HEK293 (cell line): ENCODE measurements at regions not wholly inside any gene's neighbourhood (a gene's known extent, or its start where the extent isn't known, plus 50 kb on each side); places are given as distances from the start of the nearest gene placed in this dataset.

Source experiments
- CTCF ChIA-PET: fragments of 350-600 bp; formaldehyde crosslinking; extraction: SDS; loops from one replicate; lab custom pipeline; 2021; ENCODE audit warnings: antibody characterized with exemption; lab: Yijun Ruan, JAX
- POLR2A ChIA-PET: fragments of 300-600 bp; formaldehyde crosslinking; extraction: SDS; loops from one replicate; lab custom pipeline; 2020; ENCODE audit warnings: antibody characterized with exemption, inconsistent platforms; lab: Yijun Ruan, JAX
- H3K27ac ChIP-seq: fragments of 200-500 bp; sonication (Bioruptor generic); 2 replicates; pipeline ENCODE4 v1.5.1; 2014; ENCODE audit warnings: low read depth, low read length, control low read depth, inconsistent platforms; ENCODE audit errors: extremely low read depth
- H3K36me3 ChIP-seq, 2 experiments: fragments of 200-500 bp in 1 of 2; sonication (Bioruptor generic) in 1 of 2; 1 replicate in 1 of 2; 2 replicates in 1 of 2; pipeline ENCODE4 v1.5.1; 2014 to 2017; ENCODE audit warnings: inconsistent platforms in 2 of 2, low read length in 2 of 2; ENCODE audit not compliant: control insufficient read depth in 2 of 2, insufficient read depth in 1 of 2
- H3K4me1 ChIP-seq: fragments of 200-500 bp; sonication (Bioruptor generic); 2 replicates; pipeline ENCODE4 v1.5.1; 2014; ENCODE audit warnings: mild to moderate bottlenecking, low read length, inconsistent platforms; ENCODE audit not compliant: control insufficient read depth, insufficient read depth
- H3K4me3 ChIP-seq: 2 replicates; pipeline ENCODE4 v1.5.1; 2011; ENCODE audit warnings: low read depth, mild to moderate bottlenecking, control low read depth, low read length, moderate library complexity
- H3K9me3 ChIP-seq: fragments of 200-500 bp; sonication (Bioruptor generic); 2 replicates; pipeline ENCODE4 v1.5.1; 2014; ENCODE audit warnings: low read depth, low read length, inconsistent platforms; ENCODE audit not compliant: control insufficient read depth, insufficient read depth
- GFI1B ChIP-seq: fragments of 450-650 bp; formaldehyde crosslinking; IDR thresholded peaks from 2 replicates; pipeline ENCODE4 v1.5.1; 2016; ENCODE audit warnings: missing biosample characterization, missing genetic modification characterization
- GLIS1 ChIP-seq: fragments of 450-650 bp; formaldehyde crosslinking; IDR thresholded peaks from 2 replicates; pipeline ENCODE4 v1.5.1; 2016; ENCODE audit warnings: missing biosample characterization, missing genetic modification characterization
- KLF8 ChIP-seq: fragments of 450-650 bp; formaldehyde crosslinking; IDR thresholded peaks from 2 replicates; pipeline ENCODE4 v1.5.1; 2016; ENCODE audit warnings: missing biosample characterization, missing genetic modification characterization
- PRDM1 ChIP-seq: fragments of 450-650 bp; formaldehyde crosslinking; IDR thresholded peaks from 2 replicates; pipeline ENCODE4; 2016; ENCODE audit warnings: missing biosample characterization, missing genetic modification characterization
- REPIN1 ChIP-seq: fragments of 450-650 bp; formaldehyde crosslinking; IDR thresholded peaks from 2 replicates; pipeline ENCODE4 v1.5.1; 2017; ENCODE audit warnings: missing biosample characterization, missing genetic modification characterization, low read depth
- SP7 ChIP-seq: fragments of 450-650 bp; formaldehyde crosslinking; IDR thresholded peaks from 2 replicates; pipeline ENCODE4 v1.5.1; 2016; ENCODE audit warnings: missing biosample characterization, missing genetic modification characterization
- TCF7L2 ChIP-seq: IDR thresholded peaks from 2 replicates; pipeline ENCODE4 v1.6.1; 2011; ENCODE audit warnings: low read depth, mild to moderate bottlenecking, inconsistent platforms, low read length, moderate library complexity, borderline replicate concordance
- TRIM28 ChIP-seq: IDR thresholded peaks from 2 replicates; pipeline ENCODE4 v1.6.1; 2011; ENCODE audit warnings: low read length, control low read depth, borderline replicate concordance
- ZBTB48 ChIP-seq: fragments of 450-650 bp; formaldehyde crosslinking; IDR thresholded peaks from 2 replicates; pipeline ENCODE4 v1.5.1; 2016; ENCODE audit warnings: missing biosample characterization, missing genetic modification characterization
- ZIC2 ChIP-seq: fragments of 450-650 bp; formaldehyde crosslinking; IDR thresholded peaks from 2 replicates; pipeline ENCODE4 v1.5.1; 2016; ENCODE audit warnings: missing biosample characterization, missing genetic modification characterization
- ZNF10 ChIP-seq: fragments of 450-650 bp; formaldehyde crosslinking; IDR thresholded peaks from 2 replicates; pipeline ENCODE4 v1.5.1; 2017; ENCODE audit warnings: missing biosample characterization, missing genetic modification characterization
- ZNF140 ChIP-seq: fragments of 450-650 bp; formaldehyde crosslinking; IDR thresholded peaks from 2 replicates; pipeline ENCODE4 v1.5.1; 2016; ENCODE audit warnings: missing biosample characterization, missing genetic modification characterization
- ZNF23 ChIP-seq: fragments of 450-650 bp; formaldehyde crosslinking; IDR thresholded peaks from 2 replicates; pipeline ENCODE4 v1.5.1; 2016; ENCODE audit warnings: missing biosample characterization, missing genetic modification characterization, borderline replicate concordance
- ZNF350 ChIP-seq: fragments of 450-650 bp; formaldehyde crosslinking; IDR thresholded peaks from 2 replicates; pipeline ENCODE4 v1.5.0; 2017; ENCODE audit warnings: missing biosample characterization, mild to moderate bottlenecking, missing genetic modification characterization
- ZNF391 ChIP-seq: fragments of 450-650 bp; formaldehyde crosslinking; IDR thresholded peaks from 2 replicates; pipeline ENCODE4 v1.5.1; 2016; ENCODE audit warnings: low read depth, missing biosample characterization, missing genetic modification characterization, borderline replicate concordance
- ZNF473 ChIP-seq: fragments of 450-650 bp; formaldehyde crosslinking; IDR thresholded peaks from 2 replicates; pipeline ENCODE4 v1.5.1; 2017; ENCODE audit warnings: missing biosample characterization, missing genetic modification characterization
- ZNF571 ChIP-seq: fragments of 450-650 bp; formaldehyde crosslinking; IDR thresholded peaks from 2 replicates; pipeline ENCODE4 v1.5.0; 2017; ENCODE audit warnings: missing biosample characterization, missing genetic modification characterization
- ZNF701 ChIP-seq: fragments of 450-650 bp; formaldehyde crosslinking; IDR thresholded peaks from 2 replicates; pipeline ENCODE4 v1.5.1; 2016; ENCODE audit warnings: missing biosample characterization, missing genetic modification characterization
- ZNF785 ChIP-seq: fragments of 450-650 bp; formaldehyde crosslinking; IDR thresholded peaks from 2 replicates; pipeline ENCODE4 v1.5.1; 2016; ENCODE audit warnings: missing biosample characterization, missing genetic modification characterization
- TF ChIP-seq, protein P1 (sequence below): fragments of 450-650 bp; formaldehyde crosslinking; IDR thresholded peaks from 2 replicates; pipeline ENCODE4 v1.5.1; 2016; ENCODE audit warnings: missing biosample characterization, missing genetic modification characterization
- TF ChIP-seq, protein P2 (sequence below): fragments of 450-650 bp; formaldehyde crosslinking; IDR thresholded peaks from 2 replicates; pipeline ENCODE4 v1.5.1; 2016; ENCODE audit warnings: missing biosample characterization, missing genetic modification characterization
- TF ChIP-seq, protein P3 (sequence below): fragments of 450-650 bp; formaldehyde crosslinking; IDR thresholded peaks from 2 replicates; pipeline ENCODE4 v1.5.1; 2017; ENCODE audit warnings: missing biosample characterization, missing genetic modification characterization
- TF ChIP-seq, protein P4 (sequence below): fragments of 450-650 bp; formaldehyde crosslinking; IDR thresholded peaks from 2 replicates; pipeline ENCODE4 v1.5.1; 2016; ENCODE audit warnings: missing biosample characterization, missing genetic modification characterization
- TF ChIP-seq, protein P5 (sequence below): IDR thresholded peaks from 2 replicates; pipeline ENCODE4 v1.6.1; 2011; ENCODE audit warnings: mild to moderate bottlenecking, low read depth, low read length, borderline replicate concordance
- TF ChIP-seq, protein P6 (sequence below): fragments of 450-650 bp; formaldehyde crosslinking; IDR thresholded peaks from 2 replicates; pipeline ENCODE4 v1.5.1; 2017; ENCODE audit warnings: missing biosample characterization, missing genetic modification characterization

DNA sequence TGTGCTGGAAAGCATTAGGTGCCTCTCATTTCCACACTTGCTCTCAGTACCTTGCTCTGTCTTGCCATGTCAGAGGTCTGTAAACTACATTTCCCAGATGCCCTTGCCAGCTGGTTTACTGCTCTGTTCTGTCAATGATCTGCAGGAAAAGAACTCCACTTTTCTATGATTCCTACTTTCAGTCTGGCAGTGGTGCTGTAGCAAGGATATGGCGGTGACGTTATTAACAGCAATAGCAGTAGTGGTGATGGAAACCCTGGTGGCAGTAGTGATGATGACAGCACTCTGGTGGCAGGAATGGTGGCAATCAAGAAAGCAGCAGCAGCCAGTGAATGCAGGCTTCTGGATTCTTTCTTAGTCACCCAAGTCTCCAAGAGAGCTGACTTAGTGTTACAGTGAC lies 665.2 kb downstream of the DIPK2A start (continued):
- TF ChIP-seq, protein P1, sequence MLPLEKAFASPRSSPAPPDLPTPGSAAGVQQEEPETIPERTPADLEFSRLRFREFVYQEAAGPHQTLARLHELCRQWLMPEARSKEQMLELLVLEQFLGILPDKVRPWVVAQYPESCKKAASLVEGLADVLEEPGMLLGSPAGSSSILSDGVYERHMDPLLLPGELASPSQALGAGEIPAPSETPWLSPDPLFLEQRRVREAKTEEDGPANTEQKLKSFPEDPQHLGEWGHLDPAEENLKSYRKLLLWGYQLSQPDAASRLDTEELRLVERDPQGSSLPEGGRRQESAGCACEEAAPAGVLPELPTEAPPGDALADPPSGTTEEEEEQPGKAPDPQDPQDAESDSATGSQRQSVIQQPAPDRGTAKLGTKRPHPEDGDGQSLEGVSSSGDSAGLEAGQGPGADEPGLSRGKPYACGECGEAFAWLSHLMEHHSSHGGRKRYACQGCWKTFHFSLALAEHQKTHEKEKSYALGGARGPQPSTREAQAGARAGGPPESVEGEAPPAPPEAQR (tag by site-specific recombination), result no peak
- TF ChIP-seq ZNF10 (tag by site-specific recombination) (no peak), TCF7L2 (no peak), ZNF23 (tag by site-specific recombination) (no peak), PRDM1 (tag by site-specific recombination) (no peak), KLF8 (tag by site-specific recombination) (no peak), ZIC2 (tag by site-specific recombination) (no peak)
- TF ChIP-seq, protein P2, sequence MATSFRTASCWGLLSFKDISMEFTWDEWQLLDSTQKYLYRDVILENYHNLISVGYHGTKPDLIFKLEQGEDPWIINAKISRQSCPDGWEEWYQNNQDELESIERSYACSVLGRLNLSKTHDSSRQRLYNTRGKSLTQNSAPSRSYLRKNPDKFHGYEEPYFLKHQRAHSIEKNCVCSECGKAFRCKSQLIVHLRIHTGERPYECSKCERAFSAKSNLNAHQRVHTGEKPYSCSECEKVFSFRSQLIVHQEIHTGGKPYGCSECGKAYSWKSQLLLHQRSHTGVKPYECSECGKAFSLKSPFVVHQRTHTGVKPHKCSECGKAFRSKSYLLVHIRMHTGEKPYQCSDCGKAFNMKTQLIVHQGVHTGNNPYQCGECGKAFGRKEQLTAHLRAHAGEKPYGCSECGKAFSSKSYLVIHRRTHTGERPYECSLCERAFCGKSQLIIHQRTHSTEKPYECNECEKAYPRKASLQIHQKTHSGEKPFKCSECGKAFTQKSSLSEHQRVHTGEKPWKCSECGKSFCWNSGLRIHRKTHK (tag by site-specific recombination), result no peak

DNA sequence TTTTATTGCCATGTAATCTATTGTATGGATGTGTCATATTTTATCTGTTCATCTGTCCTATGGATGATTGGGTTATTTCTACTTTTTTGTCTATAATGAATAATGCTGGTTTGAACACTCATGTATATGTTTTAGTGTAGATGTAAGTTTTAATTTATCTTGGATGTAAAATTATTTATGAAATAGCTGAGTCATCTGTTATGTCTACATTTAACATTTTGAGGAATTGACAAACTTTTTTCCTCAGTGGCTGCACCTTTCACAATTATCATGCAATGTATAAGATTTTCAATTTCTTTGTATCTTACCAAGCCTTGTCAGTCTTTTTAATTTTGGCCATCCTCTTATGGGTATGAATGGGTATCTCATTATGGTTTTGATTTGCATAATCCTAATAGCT lies 666.4 kb downstream of the DIPK2A start:
- ChIA-PET POLR2A (no interaction called here), CTCF (no interaction called here)
- Histone ChIP-seq H3K27ac (no peak overlapping the region), H3K4me3 (no peak overlapping the region), H3K36me3 (no peaks in the 10 kb centered on the region), H3K4me1 (no peaks in the 10 kb centered on the region), H3K9me3 (no peaks in the 10 kb centered on the region)
- TF ChIP-seq, protein P3, sequence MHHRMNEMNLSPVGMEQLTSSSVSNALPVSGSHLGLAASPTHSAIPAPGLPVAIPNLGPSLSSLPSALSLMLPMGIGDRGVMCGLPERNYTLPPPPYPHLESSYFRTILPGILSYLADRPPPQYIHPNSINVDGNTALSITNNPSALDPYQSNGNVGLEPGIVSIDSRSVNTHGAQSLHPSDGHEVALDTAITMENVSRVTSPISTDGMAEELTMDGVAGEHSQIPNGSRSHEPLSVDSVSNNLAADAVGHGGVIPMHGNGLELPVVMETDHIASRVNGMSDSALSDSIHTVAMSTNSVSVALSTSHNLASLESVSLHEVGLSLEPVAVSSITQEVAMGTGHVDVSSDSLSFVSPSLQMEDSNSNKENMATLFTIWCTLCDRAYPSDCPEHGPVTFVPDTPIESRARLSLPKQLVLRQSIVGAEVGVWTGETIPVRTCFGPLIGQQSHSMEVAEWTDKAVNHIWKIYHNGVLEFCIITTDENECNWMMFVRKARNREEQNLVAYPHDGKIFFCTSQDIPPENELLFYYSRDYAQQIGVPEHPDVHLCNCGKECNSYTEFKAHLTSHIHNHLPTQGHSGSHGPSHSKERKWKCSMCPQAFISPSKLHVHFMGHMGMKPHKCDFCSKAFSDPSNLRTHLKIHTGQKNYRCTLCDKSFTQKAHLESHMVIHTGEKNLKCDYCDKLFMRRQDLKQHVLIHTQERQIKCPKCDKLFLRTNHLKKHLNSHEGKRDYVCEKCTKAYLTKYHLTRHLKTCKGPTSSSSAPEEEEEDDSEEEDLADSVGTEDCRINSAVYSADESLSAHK (tag by site-specific recombination), result no peak
- no peak for TF ChIP-seq ZNF350 (tag by site-specific recombination)
- TF ChIP-seq ZBTB48 (tag by site-specific recombination), result no peak

DNA sequence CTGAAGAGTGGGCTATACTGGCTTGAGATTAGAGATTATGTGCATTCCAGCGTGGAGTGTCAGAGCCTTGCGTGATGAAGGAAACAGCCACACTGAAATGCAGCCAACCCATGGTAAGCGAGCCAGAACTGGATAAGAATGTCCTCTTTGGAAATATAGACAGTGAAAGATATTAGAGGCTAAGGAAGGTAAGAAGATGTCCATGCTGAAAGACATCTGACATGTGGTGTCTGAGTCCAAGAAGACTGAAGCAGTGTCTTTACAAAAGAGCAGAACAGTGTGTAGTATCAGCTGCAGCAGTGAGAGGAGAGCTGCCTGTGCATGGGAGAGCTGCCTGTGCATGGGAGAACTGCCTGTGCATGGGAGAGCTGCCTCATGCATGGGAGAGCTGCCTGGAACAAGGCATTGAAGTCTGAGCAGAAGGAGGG lies 672.2 kb downstream of the DIPK2A start:
- H3K4me3 ChIP-seq, result no peak overlapping the region
- H3K27ac ChIP-seq, result no peak overlapping the region
- no peaks in the 10 kb centered on the region for H3K9me3 ChIP-seq
- CTCF ChIA-PET, result no interaction called here
- no peaks in the 10 kb centered on the region for H3K4me1 ChIP-seq
- H3K36me3 ChIP-seq, result no peaks in the 10 kb centered on the region
- POLR2A ChIA-PET, result no interaction called here
- TF ChIP-seq ZNF140, result no peak
- no peak for TF ChIP-seq ZNF473 (tag by site-specific recombination)
- TF ChIP-seq SP7 (tag by site-specific recombination), result no peak
- no peak for TF ChIP-seq ZNF785
- no peak for TF ChIP-seq ZNF701
- no peak for TF ChIP-seq GFI1B
- TF ChIP-seq, protein P4, sequence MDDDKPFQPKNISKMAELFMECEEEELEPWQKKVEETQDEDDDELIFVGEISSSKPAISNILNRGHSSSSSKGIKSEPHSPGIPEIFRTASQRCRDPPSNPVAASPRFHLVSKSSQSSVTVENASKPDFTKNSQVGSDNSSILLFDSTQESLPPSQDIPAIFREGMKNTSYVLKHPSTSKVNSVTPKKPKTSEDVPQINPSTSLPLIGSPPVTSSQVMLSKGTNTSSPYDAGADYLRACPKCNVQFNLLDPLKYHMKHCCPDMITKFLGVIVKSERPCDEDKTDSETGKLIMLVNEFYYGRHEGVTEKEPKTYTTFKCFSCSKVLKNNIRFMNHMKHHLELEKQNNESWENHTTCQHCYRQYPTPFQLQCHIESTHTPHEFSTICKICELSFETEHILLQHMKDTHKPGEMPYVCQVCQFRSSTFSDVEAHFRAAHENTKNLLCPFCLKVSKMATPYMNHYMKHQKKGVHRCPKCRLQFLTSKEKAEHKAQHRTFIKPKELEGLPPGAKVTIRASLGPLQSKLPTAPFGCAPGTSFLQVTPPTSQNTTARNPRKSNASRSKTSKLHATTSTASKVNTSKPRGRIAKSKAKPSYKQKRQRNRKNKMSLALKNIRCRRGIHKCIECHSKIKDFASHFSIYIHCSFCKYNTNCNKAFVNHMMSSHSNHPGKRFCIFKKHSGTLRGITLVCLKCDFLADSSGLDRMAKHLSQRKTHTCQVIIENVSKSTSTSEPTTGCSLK, result no peak
- TF ChIP-seq, protein P5, sequence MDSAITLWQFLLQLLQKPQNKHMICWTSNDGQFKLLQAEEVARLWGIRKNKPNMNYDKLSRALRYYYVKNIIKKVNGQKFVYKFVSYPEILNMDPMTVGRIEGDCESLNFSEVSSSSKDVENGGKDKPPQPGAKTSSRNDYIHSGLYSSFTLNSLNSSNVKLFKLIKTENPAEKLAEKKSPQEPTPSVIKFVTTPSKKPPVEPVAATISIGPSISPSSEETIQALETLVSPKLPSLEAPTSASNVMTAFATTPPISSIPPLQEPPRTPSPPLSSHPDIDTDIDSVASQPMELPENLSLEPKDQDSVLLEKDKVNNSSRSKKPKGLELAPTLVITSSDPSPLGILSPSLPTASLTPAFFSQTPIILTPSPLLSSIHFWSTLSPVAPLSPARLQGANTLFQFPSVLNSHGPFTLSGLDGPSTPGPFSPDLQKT, result no peak
- TF ChIP-seq ZNF571 (tag by site-specific recombination), result no peak
- TF ChIP-seq ZNF391 (tag by site-specific recombination), result no peak
- no peak for TF ChIP-seq TRIM28
- TF ChIP-seq GLIS1 (tag by site-specific recombination), result no peak
- TF ChIP-seq, protein P6, sequence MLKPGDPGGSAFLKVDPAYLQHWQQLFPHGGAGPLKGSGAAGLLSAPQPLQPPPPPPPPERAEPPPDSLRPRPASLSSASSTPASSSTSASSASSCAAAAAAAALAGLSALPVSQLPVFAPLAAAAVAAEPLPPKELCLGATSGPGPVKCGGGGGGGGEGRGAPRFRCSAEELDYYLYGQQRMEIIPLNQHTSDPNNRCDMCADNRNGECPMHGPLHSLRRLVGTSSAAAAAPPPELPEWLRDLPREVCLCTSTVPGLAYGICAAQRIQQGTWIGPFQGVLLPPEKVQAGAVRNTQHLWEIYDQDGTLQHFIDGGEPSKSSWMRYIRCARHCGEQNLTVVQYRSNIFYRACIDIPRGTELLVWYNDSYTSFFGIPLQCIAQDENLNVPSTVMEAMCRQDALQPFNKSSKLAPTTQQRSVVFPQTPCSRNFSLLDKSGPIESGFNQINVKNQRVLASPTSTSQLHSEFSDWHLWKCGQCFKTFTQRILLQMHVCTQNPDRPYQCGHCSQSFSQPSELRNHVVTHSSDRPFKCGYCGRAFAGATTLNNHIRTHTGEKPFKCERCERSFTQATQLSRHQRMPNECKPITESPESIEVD (tag by site-specific recombination), result no peak
- TF ChIP-seq REPIN1, result no peak
